B cell (primary cell): ENCODE measurements at regions not wholly inside any gene's neighbourhood (a gene's known extent, or its start where the extent isn't known, plus 50 kb on each side); places are given as distances from the start of the nearest gene placed in this dataset.

ENCODE experiments used
- ATAC-seq: fragments of 200-7000 bp; cut with Tn5 transposase; one replicate; pipeline ENCODE4 v1.10.0; 2021; ENCODE audit warnings: low read depth, mild to moderate bottlenecking, moderate number of reproducible peaks, moderate library complexity
- CTCF ChIA-PET: fragments of 350-600 bp; sonication (Branson Sonifier 250); formaldehyde crosslinking; loops from one replicate; lab custom pipeline; 2021; ENCODE audit warnings: antibody characterized with exemption, inconsistent platforms; lab: Charles Lee
- POLR2A ChIA-PET: fragments of 350-600 bp; sonication (Branson Sonifier 250); formaldehyde crosslinking; loops from one replicate; lab custom pipeline; 2021; ENCODE audit warnings: antibody characterized with exemption; lab: Charles Lee
- DNase-seq: peaks from one replicate; pipeline ENCODE4 v3.0.0; 2013
- H2AFZ ChIP-seq: 2 replicates; pipeline ENCODE4 v1.6.1; 2012; ENCODE audit warnings: mild to moderate bottlenecking, low read depth, low read length; ENCODE audit not compliant: insufficient read depth, poor library complexity, severe bottlenecking
- H3K27ac ChIP-seq, 2 donors: 1 replicate in 1 of 2; 2 replicates in 1 of 2; pipeline ENCODE4 v1.5.1; 2012 to 2013; ENCODE audit warnings: low read length in 2 of 2, mild to moderate bottlenecking in 2 of 2, moderate library complexity in 1 of 2
- H3K27me3 ChIP-seq, 4 experiments: fragments of 200-600 bp in 1 of 4; sonication (generic) in 1 of 4; replicated peaks in 1 of 4; 1 replicate in 2 of 4; 2 replicates in 2 of 4; pipeline versions ENCODE4 v1.6.1 to v1.7.0; 2013 to 2016; ENCODE audit warnings: low read length in 3 of 4, mild to moderate bottlenecking in 2 of 4, mixed read lengths in 1 of 4, moderate library complexity in 1 of 4; ENCODE audit not compliant: insufficient read depth in 4 of 4, control insufficient read depth in 3 of 4; ENCODE audit errors: control extremely low read depth in 1 of 4
- H3K36me3 ChIP-seq, 2 experiments: replicated peaks in 1 of 2; 1 replicate in 1 of 2; 2 replicates in 1 of 2; pipeline versions ENCODE4 v1.6.1 to v1.7.1; 2013; ENCODE audit warnings: low read length in 1 of 2; ENCODE audit not compliant: insufficient read depth in 2 of 2, control insufficient read depth in 1 of 2; ENCODE audit errors: control extremely low read depth in 1 of 2, extremely low read depth in 1 of 2
- H3K4me1 ChIP-seq, 2 donors: fragments of 200-600 bp in 1 of 2; sonication (generic) in 1 of 2; 1 replicate in 1 of 2; 2 replicates in 1 of 2; pipeline versions ENCODE4 v1.5.1 to v1.6.1; 2013 to 2017; ENCODE audit warnings: low read length in 2 of 2; ENCODE audit not compliant: control insufficient read depth in 2 of 2, insufficient read depth in 2 of 2
- H3K4me2 ChIP-seq: replicated peaks from 2 replicates; pipeline ENCODE3; 2012; ENCODE audit warnings: mild to moderate bottlenecking, low read depth, low read length; ENCODE audit not compliant: poor library complexity, severe bottlenecking
- H3K4me3 ChIP-seq, 5 experiments: fragments of 200-600 bp in 1 of 5; sonication (generic) in 1 of 5; 1 replicate in 3 of 5; 2 replicates in 2 of 5; pipeline versions ENCODE4 v1.5.1 to v1.7.0; 2011 to 2016; ENCODE audit warnings: low read length in 4 of 5, mild to moderate bottlenecking in 4 of 5, low read depth in 2 of 5, control low read depth in 1 of 5, moderate library complexity in 1 of 5; ENCODE audit not compliant: insufficient read depth in 1 of 5; ENCODE audit errors: control extremely low read depth in 1 of 5, extremely low read depth in 1 of 5
- H3K79me2 ChIP-seq: fragments of 200-600 bp; sonication (generic); one replicate; pipeline ENCODE4 v1.6.0; 2016; ENCODE audit warnings: low read length; ENCODE audit not compliant: control insufficient read depth, insufficient read depth
- H3K9ac ChIP-seq: fragments of 200-600 bp; sonication (generic); 2 replicates; pipeline ENCODE4 v1.6.1; 2017; ENCODE audit warnings: mild to moderate bottlenecking, low read length, moderate library complexity
- H3K9me3 ChIP-seq, 3 donors: one replicate each; pipeline versions ENCODE4 v1.6.1 to v1.7.1; 2013; ENCODE audit warnings: low read length in 2 of 3; ENCODE audit not compliant: control insufficient read depth in 2 of 3, insufficient read depth in 1 of 3; ENCODE audit errors: control extremely low read depth in 1 of 3
- H4K20me1 ChIP-seq: 2 replicates; pipeline ENCODE4 v1.6.0; 2012; ENCODE audit warnings: mild to moderate bottlenecking, low read length; ENCODE audit not compliant: insufficient read depth, control insufficient read depth, poor library complexity, severe bottlenecking
- H3K27ac Mint-ChIP-seq: one replicate; pipeline ENCODE4 v1.8.0; 2021; ENCODE audit warnings: mixed read lengths
- H3K27me3 Mint-ChIP-seq: one replicate; pipeline ENCODE4 v1.8.0; 2021; ENCODE audit warnings: mixed read lengths
- H3K4me1 Mint-ChIP-seq: one replicate; pipeline ENCODE4 v1.8.0; 2021; ENCODE audit warnings: mixed read lengths
- H3K4me3 Mint-ChIP-seq: one replicate; pipeline ENCODE4 v1.8.0; 2021; ENCODE audit warnings: mixed read lengths
- H3K9me3 Mint-ChIP-seq: one replicate; pipeline ENCODE4 v1.8.0; 2022; ENCODE audit warnings: mixed read lengths; ENCODE audit not compliant: insufficient read depth
- CTCF ChIP-seq: fragments of 200-600 bp; IDR thresholded peaks from one replicate; pipeline ENCODE4 v1.8.0; 2022; ENCODE audit warnings: antibody characterized with exemption, mild to moderate bottlenecking
- EZH2 ChIP-seq: IDR thresholded peaks from 2 replicates; pipeline ENCODE4 v1.6.1; 2012; ENCODE audit warnings: borderline replicate concordance, low read depth, mild to moderate bottlenecking, moderate library complexity, low read length; ENCODE audit not compliant: insufficient read depth, poor library complexity, severe bottlenecking
- WGBS: methylation state at CpG from one replicate; pipeline ENCODE4 v1.1.5; 2013; ENCODE audit warnings: missing lambda C conversion rate; ENCODE audit not compliant: insufficient coverage; 5-methylcytosine and 5-hydroxymethylcytosine counted together
- intact Hi-C: fragments of 100-400 bp; cut with micrococcal nuclease; formaldehyde crosslinking; loops from one replicate; pipeline ENCODE4 v1.10.0; 2022

GRCh38 chr9:23563517-23563916, 262.5 kb downstream of the ELAVL2 start:
- CTCF ChIA-PET: no interaction called here
- no peaks in the 10 kb centered on the region for H3K27me3 ChIP-seq
- H3K4me3 Mint-ChIP-seq: no peak overlapping the region
- no peak for ATAC-seq
- no peaks in the 10 kb centered on the region for H3K4me1 ChIP-seq
- POLR2A ChIA-PET: no interaction called here
- intact Hi-C loops: no loop called here
- DNase-seq: no peak
- H3K79me2 ChIP-seq: no peaks in the 10 kb centered on the region
- no peaks in the 10 kb centered on the region for H4K20me1 ChIP-seq
- WGBS: no CpG with 5 or more reads among the region's 3 CpGs
- TF ChIP-seq CTCF (no peak), EZH2 (no peak)
- no peak overlapping the region for H3K27ac ChIP-seq
- no peak overlapping the region for H2AFZ ChIP-seq
- H3K27ac Mint-ChIP-seq: no peak overlapping the region
- H3K9me3 ChIP-seq: peaks cover 0 to 5% (median 0%) of the 10 kb centered on the region in 3 donors
- H3K9me3 Mint-ChIP-seq: peaks cover 3% of the 10 kb centered on the region
- no peak overlapping the region for H3K4me3 ChIP-seq
- H3K27me3 Mint-ChIP-seq: no peaks in the 10 kb centered on the region
- H3K36me3 ChIP-seq: no peaks in the 10 kb centered on the region
- no peaks in the 10 kb centered on the region for H3K4me1 Mint-ChIP-seq
- H3K4me2 ChIP-seq: no peak overlapping the region
- H3K9ac ChIP-seq: no peak overlapping the region

- CTCF ChIA-PET: no interaction called here
- peaks cover 3% of the 10 kb centered on the region for H3K9me3 Mint-ChIP-seq
- Histone ChIP-seq H3K4me2 (no peak overlapping the region), H3K27me3 (no peaks in the 10 kb centered on the region), H3K27ac (no peak overlapping the region), H3K9me3 (peaks cover 0 to 2% (median under 1%) of the 10 kb centered on the region in 3 donors), H3K9ac (no peak overlapping the region), H3K36me3 (no peaks in the 10 kb centered on the region), H3K79me2 (no peaks in the 10 kb centered on the region), H3K4me3 (no peak overlapping the region), H4K20me1 (no peaks in the 10 kb centered on the region), H3K4me1 (no peaks in the 10 kb centered on the region), H2AFZ (no peak overlapping the region)
- POLR2A ChIA-PET: no interaction called here
- no peaks in the 10 kb centered on the region for H3K27me3 Mint-ChIP-seq
- no peak for ATAC-seq
- H3K4me3 Mint-ChIP-seq: no peak overlapping the region
- intact Hi-C loops: no loop called here
- H3K27ac Mint-ChIP-seq: no peak overlapping the region
- no peak for TF ChIP-seq CTCF
- no peak for TF ChIP-seq EZH2
- no peaks in the 10 kb centered on the region for H3K4me1 Mint-ChIP-seq
- no peak for DNase-seq
- 86% methylated on average over 4 of the region's 5 CpGs for WGBS
Measured at GRCh38 chr9:23567516-23568165, 258.4 kb downstream of the ELAVL2 start.
